MM.1S (cell line): ENCODE measurements at regions not wholly inside any gene's neighbourhood (a gene's known extent, or its start where the extent isn't known, plus 50 kb on each side); places are given as distances from the start of the nearest gene placed in this dataset.

Source experiments
- EZH2 ChIP-seq: fragments of 300-600 bp; sonication (generic); optimal IDR thresholded peaks from 2 replicates; pipeline ENCODE3; 2017; ENCODE audit warnings: low read depth, mild to moderate bottlenecking, antibody characterized with exemption, low read length, mixed read lengths
- TF ChIP-seq, protein P1 (sequence below): fragments of 300-600 bp; sonication (generic); IDR thresholded peaks from 2 replicates; pipeline ENCODE4 v1.5.1; 2016; ENCODE audit warnings: antibody characterized with exemption, low read length, mixed read lengths

- no peak for TF ChIP-seq EZH2
- TF ChIP-seq, protein P1, sequence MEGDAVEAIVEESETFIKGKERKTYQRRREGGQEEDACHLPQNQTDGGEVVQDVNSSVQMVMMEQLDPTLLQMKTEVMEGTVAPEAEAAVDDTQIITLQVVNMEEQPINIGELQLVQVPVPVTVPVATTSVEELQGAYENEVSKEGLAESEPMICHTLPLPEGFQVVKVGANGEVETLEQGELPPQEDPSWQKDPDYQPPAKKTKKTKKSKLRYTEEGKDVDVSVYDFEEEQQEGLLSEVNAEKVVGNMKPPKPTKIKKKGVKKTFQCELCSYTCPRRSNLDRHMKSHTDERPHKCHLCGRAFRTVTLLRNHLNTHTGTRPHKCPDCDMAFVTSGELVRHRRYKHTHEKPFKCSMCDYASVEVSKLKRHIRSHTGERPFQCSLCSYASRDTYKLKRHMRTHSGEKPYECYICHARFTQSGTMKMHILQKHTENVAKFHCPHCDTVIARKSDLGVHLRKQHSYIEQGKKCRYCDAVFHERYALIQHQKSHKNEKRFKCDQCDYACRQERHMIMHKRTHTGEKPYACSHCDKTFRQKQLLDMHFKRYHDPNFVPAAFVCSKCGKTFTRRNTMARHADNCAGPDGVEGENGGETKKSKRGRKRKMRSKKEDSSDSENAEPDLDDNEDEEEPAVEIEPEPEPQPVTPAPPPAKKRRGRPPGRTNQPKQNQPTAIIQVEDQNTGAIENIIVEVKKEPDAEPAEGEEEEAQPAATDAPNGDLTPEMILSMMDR: no peak
Measured at GRCh38 chr12:107196681-107197080, 103.3 kb upstream of the CRY1 start.
